Left renal pelvis (tissue), 4 donors: ENCODE measurements at regions not wholly inside any gene's neighbourhood (a gene's known extent, or its start where the extent isn't known, plus 50 kb on each side); places are given as distances from the start of the nearest gene placed in this dataset.
"Not testable (repeated sequence)": the region's sequence is repeated elsewhere in the genome, so short reads cannot be mapped to it uniquely, and the experiment has no call there.

Experiments used
- DNase-seq, 4 donors: peaks; one replicate each; pipeline ENCODE4 v3.0.0-alpha.2; 2013; ENCODE audit warnings: low read depth in 4 of 4, low spot score in 3 of 4

GRCh38 chr2:34892766-34893165, 1293.7 kb upstream of the FAM98A start:
- no peak for DNase-seq

GRCh38 chr2:34892256-34892655, 1293.2 kb upstream of the FAM98A start:
- no peak for DNase-seq

- no peak for DNase-seq
Measured at GRCh38 chr2:34875091-34875745, 1276.1 kb upstream of the FAM98A start.

GRCh38 chr2:34853646-34854045, 1254.5 kb upstream of the FAM98A start:
- DNase-seq, result no peak

GRCh38 chr2:34851804-34852203, 1252.7 kb upstream of the FAM98A start:
- no peak for DNase-seq

GRCh38 chr2:34849827-34850226, 1250.7 kb upstream of the FAM98A start:
- no peak for DNase-seq

GRCh38 chr2:34848691-34849090, 1249.6 kb upstream of the FAM98A start:
- DNase-seq, result no peak

- no peak for DNase-seq
Measured at GRCh38 chr2:34848132-34848531, 1249.0 kb upstream of the FAM98A start.

- no peak for DNase-seq
Measured at GRCh38 chr2:34844629-34845028, 1245.5 kb upstream of the FAM98A start.

- no peak for DNase-seq
Measured at GRCh38 chr2:34838408-34838807, 1239.3 kb upstream of the FAM98A start.

- no peak for DNase-seq
Measured at GRCh38 chr2:34836361-34836760, 1237.3 kb upstream of the FAM98A start.

- no peak for DNase-seq
Measured at GRCh38 chr2:34831096-34831495, 1232.0 kb upstream of the FAM98A start.

GRCh38 chr2:34828481-34828880, 1229.4 kb upstream of the FAM98A start:
- DNase-seq, result no peak

GRCh38 chr2:34827398-34827797, 1228.3 kb upstream of the FAM98A start:
- no peak for DNase-seq

GRCh38 chr2:34825686-34826085, 1226.6 kb upstream of the FAM98A start:
- DNase-seq, result no peak

- no peak for DNase-seq
Measured at GRCh38 chr2:34822616-34823015, 1223.5 kb upstream of the FAM98A start.

GRCh38 chr2:34815052-34815741, 1216.1 kb upstream of the FAM98A start:
- no peak for DNase-seq

GRCh38 chr2:34810456-34810855, 1211.4 kb upstream of the FAM98A start:
- DNase-seq, result no peak

- DNase-seq, result no peak
Measured at GRCh38 chr2:34808426-34808825, 1209.3 kb upstream of the FAM98A start.

GRCh38 chr2:34806891-34807290, 1207.8 kb upstream of the FAM98A start:
- no peak for DNase-seq

- DNase-seq, result no peak
Measured at GRCh38 chr2:34806396-34806795, 1207.3 kb upstream of the FAM98A start.

GRCh38 chr2:34799556-34799955, 1200.5 kb upstream of the FAM98A start:
- DNase-seq, result no peak

- not testable (repeated sequence) for DNase-seq
Measured at GRCh38 chr2:34795586-34795985, 1196.5 kb upstream of the FAM98A start.
